BLaER1 treated with 17β-estradiol and CSF1 and Interleukin-3, amounts not matched to agents 10 nM and 100 nM (cell line): ENCODE measurements at regions not wholly inside any gene's neighbourhood (a gene's known extent, or its start where the extent isn't known, plus 50 kb on each side); places are given as distances from the start of the nearest gene placed in this dataset.

Experiments used
- H3K27ac ChIP-seq, 11 experiments: shearing (Covaris generic); formaldehyde crosslinking; 2 replicates each; pipeline ENCODE4 v1.8.1; 2022
- H3K27me3 ChIP-seq, 11 experiments: shearing (Covaris generic); formaldehyde crosslinking; 2 replicates each; pipeline ENCODE4 v1.8.1; 2022
- H3K36me3 ChIP-seq, 11 experiments: shearing (Covaris generic); formaldehyde crosslinking; 2 replicates each; pipeline ENCODE4 v1.8.1; 2022
- H3K4me1 ChIP-seq, 10 experiments: shearing (Covaris generic); formaldehyde crosslinking; 2 replicates each; pipeline ENCODE4 v1.8.1; 2022
- H3K4me2 ChIP-seq, 11 experiments: shearing (Covaris generic); formaldehyde crosslinking; 2 replicates each; pipeline ENCODE4 v1.8.1; 2022
- H3K4me3 ChIP-seq, 10 experiments: shearing (Covaris generic); formaldehyde crosslinking; 2 replicates each; pipeline ENCODE4 v1.8.1; 2022
- H3K9ac ChIP-seq, 11 experiments: shearing (Covaris generic); formaldehyde crosslinking; 2 replicates each; pipeline ENCODE4 v1.8.1; 2022
- H3K9me3 ChIP-seq, 11 experiments: shearing (Covaris generic); formaldehyde crosslinking; replicated peaks in 1 of 11; 2 replicates each; pipeline ENCODE4 v1.8.1; 2022
- H4K20me1 ChIP-seq, 11 experiments: shearing (Covaris generic); formaldehyde crosslinking; 2 replicates each; pipeline ENCODE4 v1.8.1; 2022
- Cebpa-rat ChIP-seq, 11 experiments: shearing (Covaris generic); IDR thresholded peaks; 2 replicates each; pipeline ENCODE4 v1.8.1; 2022

DNA sequence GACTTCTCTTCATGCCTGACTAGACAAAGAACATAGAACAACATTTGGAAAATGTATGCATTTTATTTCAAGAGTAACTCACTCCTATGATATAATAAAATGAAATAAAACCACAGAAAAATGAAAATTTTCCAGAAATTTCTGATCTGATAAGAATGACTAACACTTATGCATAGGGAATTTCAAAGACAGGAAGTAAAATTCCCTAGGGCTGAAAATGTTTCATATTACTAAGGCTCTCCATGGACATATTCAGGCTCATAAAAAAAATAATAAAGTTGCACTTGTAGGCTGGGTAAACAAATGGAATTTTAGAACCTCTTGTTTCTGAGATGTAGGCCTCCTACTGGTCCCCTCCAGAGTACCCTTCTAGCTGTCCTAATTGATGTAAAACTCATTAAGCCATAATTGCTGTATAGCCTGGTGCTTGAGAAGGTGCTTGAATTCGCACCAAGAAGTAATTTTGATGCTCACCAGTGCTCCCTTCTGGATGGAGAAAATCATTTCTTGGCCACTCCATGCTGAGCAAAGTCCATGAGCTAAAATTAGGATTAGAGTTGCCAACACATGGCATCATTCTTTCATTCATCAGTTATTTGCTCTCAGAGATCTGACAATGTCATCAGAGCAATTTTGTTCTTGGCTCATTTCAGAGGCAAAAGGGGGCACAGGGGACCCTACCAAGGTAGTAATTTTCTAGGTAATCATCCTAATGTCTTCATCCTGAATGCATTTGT, 641.0 kb upstream of the CAMK1G start:
- H3K9ac ChIP-seq, result no peak overlapping the region
- TF ChIP-seq Cebpa-rat (IDR thresholded peaks at IDR 0.05), result no peak

GRCh38 chr1:208943291-208943690, 640.2 kb upstream of the CAMK1G start:
- H3K9ac ChIP-seq, result no peak overlapping the region
- no peak overlapping the region for H3K4me2 ChIP-seq
- no peaks in the 10 kb centered on the region for H3K27me3 ChIP-seq
- no peak overlapping the region for H3K27ac ChIP-seq
- H4K20me1 ChIP-seq, result no peaks in the 10 kb centered on the region
- no peak for TF ChIP-seq Cebpa-rat (IDR thresholded peaks at IDR 0.05)
- H3K36me3 ChIP-seq, result no peaks in the 10 kb centered on the region
- H3K9me3 ChIP-seq, result no peaks in the 10 kb centered on the region
- peaks cover 0 to 9% (median 0%) of the 10 kb centered on the region in 10 experiments; a peak in 3 of 20 replicates for H3K4me1 ChIP-seq
- no peak overlapping the region for H3K4me3 ChIP-seq

More for the DNA sequence above, 641.0 kb upstream of the CAMK1G start:
- Histone ChIP-seq H3K4me2 (no peak overlapping the region), H3K9me3 (no peaks in the 10 kb centered on the region), H3K36me3 (no peaks in the 10 kb centered on the region), H3K4me1 (peaks cover 0 to 9% (median 0%) of the 10 kb centered on the region in 10 experiments; a peak in 3 of 20 replicates), H3K4me3 (no peak overlapping the region), H3K27me3 (no peaks in the 10 kb centered on the region), H3K27ac (no peak overlapping the region), H4K20me1 (no peaks in the 10 kb centered on the region)

DNA sequence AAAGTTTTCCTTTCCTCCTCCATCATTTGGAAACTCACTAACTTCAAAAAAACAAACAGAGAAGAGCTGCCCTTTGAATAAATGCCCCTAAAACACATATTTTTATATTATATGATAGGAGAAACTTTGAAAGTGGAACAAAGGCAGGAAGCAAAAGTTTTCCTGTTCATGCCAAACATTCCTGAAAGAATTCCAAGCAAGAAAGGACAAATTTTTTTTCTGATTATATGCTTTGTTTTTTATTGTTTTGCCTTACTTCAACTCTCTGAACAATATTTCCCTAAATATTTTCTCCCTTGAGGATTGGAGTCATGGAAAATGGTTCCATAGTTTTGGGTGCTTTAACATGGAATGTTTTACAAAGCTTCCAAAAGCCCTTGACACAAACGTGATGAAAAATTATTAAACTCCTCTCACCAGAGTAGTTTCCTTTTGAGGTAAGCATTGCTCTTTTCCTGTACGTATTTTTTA, 638.5 kb upstream of the CAMK1G start:
- no peak for TF ChIP-seq Cebpa-rat (IDR thresholded peaks at IDR 0.05)
- H3K9ac ChIP-seq, result no peak overlapping the region
- no peak overlapping the region for H3K4me3 ChIP-seq
- no peaks in the 10 kb centered on the region for H4K20me1 ChIP-seq
- peak overlapping the region in 1 of 11 experiments; percentile 46; a peak in 1 of 22 replicates for H3K4me2 ChIP-seq
- H3K36me3 ChIP-seq, result no peaks in the 10 kb centered on the region
- H3K27me3 ChIP-seq, result no peaks in the 10 kb centered on the region
- H3K9me3 ChIP-seq, result peaks cover 0 to 4% (median 0%) of the 10 kb centered on the region in 11 experiments; a peak in 3 of 22 replicates
- no peak overlapping the region for H3K27ac ChIP-seq
- H3K4me1 ChIP-seq, result peaks cover 0 to 9% (median 0%) of the 10 kb centered on the region in 10 experiments; a peak in 3 of 20 replicates

DNA sequence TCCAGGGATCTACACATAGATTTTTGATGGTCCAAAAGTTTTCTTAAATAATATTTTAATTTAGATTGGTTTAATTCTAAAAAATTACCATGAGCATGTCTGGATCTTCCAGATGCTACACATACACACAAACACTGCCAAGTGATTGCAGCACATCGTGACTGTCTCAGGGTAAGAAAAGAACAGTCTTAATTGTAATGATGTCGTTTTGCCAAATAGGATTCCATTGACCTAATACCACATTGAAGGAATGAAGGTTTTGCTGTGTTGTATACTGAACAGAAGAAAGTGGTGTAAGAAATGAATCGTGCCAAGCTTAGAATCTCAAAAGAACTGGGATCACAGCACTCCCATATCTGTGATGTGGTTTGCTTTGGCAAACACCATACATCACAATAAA, 633.3 kb upstream of the CAMK1G start:
- Histone ChIP-seq H3K9me3 (peaks cover 0 to 7% (median 0%) of the 10 kb centered on the region in 11 experiments; a peak in 3 of 22 replicates), H3K4me2 (no peak overlapping the region), H3K27ac (no peak overlapping the region), H3K9ac (no peak overlapping the region), H4K20me1 (no peaks in the 10 kb centered on the region), H3K4me3 (no peak overlapping the region), H3K4me1 (peaks cover 0 to 5% (median 0%) of the 10 kb centered on the region in 10 experiments; a peak in 3 of 20 replicates), H3K27me3 (no peaks in the 10 kb centered on the region), H3K36me3 (no peaks in the 10 kb centered on the region)
- TF ChIP-seq Cebpa-rat (IDR thresholded peaks at IDR 0.05), result no peak

- H3K9ac ChIP-seq, result no peak overlapping the region
- no peaks in the 10 kb centered on the region for H3K27me3 ChIP-seq
- H3K36me3 ChIP-seq, result no peaks in the 10 kb centered on the region
- peaks cover 0 to 7% (median 0%) of the 10 kb centered on the region in 11 experiments; a peak in 3 of 22 replicates for H3K9me3 ChIP-seq
- H3K4me3 ChIP-seq, result no peak overlapping the region
- H4K20me1 ChIP-seq, result no peaks in the 10 kb centered on the region
- no peak overlapping the region for H3K4me2 ChIP-seq
- no peak for TF ChIP-seq Cebpa-rat (IDR thresholded peaks at IDR 0.05)
- H3K4me1 ChIP-seq, result no peaks in the 10 kb centered on the region
- no peak overlapping the region for H3K27ac ChIP-seq
Observed at GRCh38 chr1:208951026-208951525, 632.4 kb upstream of the CAMK1G start.

GRCh38 chr1:208951908-208952307, 631.6 kb upstream of the CAMK1G start:
- peaks cover 0 to 7% (median 0%) of the 10 kb centered on the region in 11 experiments; a peak in 3 of 22 replicates for H3K9me3 ChIP-seq
- H3K27ac ChIP-seq, result no peak overlapping the region
- H3K27me3 ChIP-seq, result no peaks in the 10 kb centered on the region
- no peak overlapping the region for H3K4me2 ChIP-seq
- TF ChIP-seq Cebpa-rat (IDR thresholded peaks at IDR 0.05), result no peak
- no peaks in the 10 kb centered on the region for H3K36me3 ChIP-seq
- no peak overlapping the region for H3K9ac ChIP-seq
- H4K20me1 ChIP-seq, result no peaks in the 10 kb centered on the region
- no peaks in the 10 kb centered on the region for H3K4me1 ChIP-seq
- H3K4me3 ChIP-seq, result no peak overlapping the region

- Histone ChIP-seq H4K20me1 (no peaks in the 10 kb centered on the region), H3K27ac (no peak overlapping the region), H3K9me3 (peaks cover 16 to 29% (median 22%) of the 10 kb centered on the region in 11 experiments), H3K36me3 (no peaks in the 10 kb centered on the region), H3K4me2 (no peak overlapping the region), H3K9ac (no peak overlapping the region), H3K4me3 (no peak overlapping the region), H3K27me3 (no peaks in the 10 kb centered on the region), H3K4me1 (no peaks in the 10 kb centered on the region)
- TF ChIP-seq Cebpa-rat (IDR thresholded peaks at IDR 0.05), result no peak
Observed at GRCh38 chr1:208962867-208963266, 620.6 kb upstream of the CAMK1G start.

GRCh38 chr1:208965351-208965750, 618.2 kb upstream of the CAMK1G start:
- Histone ChIP-seq H3K4me2 (no peak overlapping the region), H3K4me1 (no peaks in the 10 kb centered on the region), H4K20me1 (no peaks in the 10 kb centered on the region), H3K27me3 (no peaks in the 10 kb centered on the region), H3K27ac (no peak overlapping the region), H3K4me3 (no peak overlapping the region), H3K36me3 (no peaks in the 10 kb centered on the region), H3K9ac (no peak overlapping the region), H3K9me3 (peaks cover 0 to 4% (median under 1%) of the 10 kb centered on the region in 11 experiments; a peak in 4 of 22 replicates)
- TF ChIP-seq Cebpa-rat (IDR thresholded peaks at IDR 0.05), result no peak

GRCh38 chr1:208967334-208967733, 616.2 kb upstream of the CAMK1G start:
- Histone ChIP-seq H3K27ac (no peak overlapping the region), H3K36me3 (no peaks in the 10 kb centered on the region), H3K4me2 (no peak overlapping the region), H4K20me1 (no peaks in the 10 kb centered on the region), H3K4me3 (no peak overlapping the region), H3K4me1 (no peaks in the 10 kb centered on the region), H3K9me3 (no peaks in the 10 kb centered on the region), H3K27me3 (no peaks in the 10 kb centered on the region), H3K9ac (no peak overlapping the region)
- no peak for TF ChIP-seq Cebpa-rat (IDR thresholded peaks at IDR 0.05)
